HepG2 (cell line): ENCODE measurements at regions not wholly inside any gene's neighbourhood (a gene's known extent, or its start where the extent isn't known, plus 50 kb on each side); places are given as distances from the start of the nearest gene placed in this dataset.

Source experiments
- ATAC-seq: fragments of 200-7000 bp; cut with Tn5 transposase; 3 replicates; pipeline ENCODE4 v1.9.1; 2020; ENCODE audit warnings: mild to moderate bottlenecking, moderate library complexity
- BruUV-seq: library from RNA; stranded (reverse); fragments of 400-500 nt; replicated peaks from 2 replicates; lab custom pipeline; 2021; lab: Mats Ljungman, UMichigan
- CTCF ChIA-PET: fragments of 300-600 bp; formaldehyde crosslinking; extraction: SDS; loops from one replicate; lab custom pipeline; 2021; ENCODE audit warnings: low total read pairs, inconsistent platforms, low intra/inter-chr PET ratio; lab: Yijun Ruan, JAX
- POLR2A ChIA-PET: fragments of 350-600 bp; sonication (Branson Sonifier 250); formaldehyde crosslinking; loops from one replicate; lab custom pipeline; 2020; ENCODE audit warnings: antibody characterized with exemption, inconsistent platforms; lab: Yijun Ruan, JAX
- DNase-seq: peaks from one replicate; pipeline ENCODE4 v3.0.0-alpha.2; 2015; ENCODE audit warnings: low spot score
- FAIRE-seq: peaks from 3 replicates; lab custom pipeline; 2011; peaks lifted over from hg19 to GRCh38; lab: Jason Lieb, UNC
- H2AFZ ChIP-seq: one replicate; pipeline ENCODE4 v1.6.1; 2011; ENCODE audit warnings: low read length, inconsistent platforms
- H3K27ac ChIP-seq: fragments of 300-600 bp; 3 replicates; pipeline ENCODE4 v1.8.0; 2011; ENCODE audit warnings: mixed run types, mild to moderate bottlenecking, mixed read lengths, low read length, inconsistent platforms; ENCODE audit not compliant: insufficient read depth; ENCODE audit errors: extremely low read length
- H3K27me3 ChIP-seq, 2 experiments: fragments of 200-600 bp in 1 of 2; 2 replicates in 1 of 2; 3 replicates in 1 of 2; pipeline versions ENCODE4 v1.6.0 to v1.8.0; 2011; ENCODE audit warnings: low read length in 2 of 2, mild to moderate bottlenecking in 2 of 2, moderate library complexity in 2 of 2, inconsistent platforms in 1 of 2; ENCODE audit not compliant: insufficient read depth in 2 of 2, control insufficient read depth in 1 of 2
- H3K36me3 ChIP-seq, 2 experiments: fragments of 200-600 bp in 1 of 2; replicated peaks in 1 of 2; 2 replicates in 1 of 2; 3 replicates in 1 of 2; pipeline versions ENCODE4 v1.5.1 to v1.8.0; 2011; ENCODE audit warnings: low read length in 2 of 2, inconsistent platforms in 1 of 2; ENCODE audit not compliant: insufficient read depth in 2 of 2, control insufficient read depth in 1 of 2
- H3K4me1 ChIP-seq: 2 replicates; pipeline ENCODE4 v1.5.1; 2012; ENCODE audit warnings: low read length, inconsistent platforms; ENCODE audit not compliant: insufficient read depth
- H3K4me2 ChIP-seq: 2 replicates; pipeline ENCODE4 v1.6.0; 2011; ENCODE audit warnings: low read depth, low read length, inconsistent platforms
- H3K4me3 ChIP-seq, 3 experiments: fragments of 200-600 bp in 1 of 3; sonication (generic), shearing (Covaris generic) in 1 of 3; replicated peaks in 1 of 3; 2 replicates each; pipeline ENCODE4 v1.5.1; 2011 to 2016; ENCODE audit warnings: low read length in 3 of 3, inconsistent platforms in 2 of 3, low read depth in 2 of 3, mild to moderate bottlenecking in 2 of 3, control low read depth in 1 of 3, mixed read lengths in 1 of 3; ENCODE audit not compliant: insufficient read depth in 1 of 3
- H3K79me2 ChIP-seq: one replicate; pipeline ENCODE4 v1.6.1; 2011; ENCODE audit warnings: low read length, inconsistent platforms; ENCODE audit not compliant: insufficient read depth
- H3K9ac ChIP-seq: 2 replicates; pipeline ENCODE4 v1.6.0; 2011; ENCODE audit warnings: mild to moderate bottlenecking, low read depth, low read length, inconsistent platforms; ENCODE audit not compliant: insufficient read depth
- H3K9me3 ChIP-seq: 2 replicates; pipeline ENCODE4 v1.5.1; 2012; ENCODE audit warnings: mild to moderate bottlenecking, low read length
- H4K20me1 ChIP-seq: 2 replicates; pipeline ENCODE4 v1.6.0; 2011; ENCODE audit warnings: inconsistent platforms, mild to moderate bottlenecking, low read length, moderate library complexity; ENCODE audit not compliant: insufficient read depth
- KLF6 ChIP-seq: IDR thresholded peaks from 2 replicates; pipeline ENCODE4 v1.8.0; 2016; ENCODE audit warnings: missing biosample characterization, missing genetic modification reagents
- MBD4 ChIP-seq: IDR thresholded peaks from 2 replicates; pipeline ENCODE4 v1.6.1; 2012; ENCODE audit warnings: low read length, inconsistent platforms, borderline replicate concordance
- RBFOX2 ChIP-seq: fragments of 200-400 bp; formaldehyde crosslinking; IDR thresholded peaks from 2 replicates; pipeline ENCODE4 v1.6.1; 2017; ENCODE audit warnings: low read depth, mild to moderate bottlenecking, low read length
- RCOR2 ChIP-seq: IDR thresholded peaks from 2 replicates; pipeline ENCODE4 v1.6.1; 2016; ENCODE audit warnings: missing biosample characterization, missing genetic modification reagents
- ZNF572 ChIP-seq: sonication (generic); formaldehyde crosslinking; IDR thresholded peaks from 2 replicates; pipeline ENCODE4 v1.5.1; 2020; ENCODE audit warnings: mild to moderate bottlenecking, missing genetic modification reagents
- ZNF724P ChIP-seq: sonication (generic); formaldehyde crosslinking; IDR thresholded peaks from 2 replicates; pipeline ENCODE4 v1.8.0; 2022; ENCODE audit warnings: missing genetic modification reagents, borderline replicate concordance
- ZNF777 ChIP-seq: sonication (generic); formaldehyde crosslinking; IDR thresholded peaks from 2 replicates; pipeline ENCODE4 v1.4.0; 2020; ENCODE audit warnings: missing genetic modification reagents
- ZSCAN21 ChIP-seq: sonication (generic); formaldehyde crosslinking; IDR thresholded peaks from 2 replicates; pipeline ENCODE4 v1.8.0; 2022; ENCODE audit warnings: mild to moderate bottlenecking, missing genetic modification reagents, moderate library complexity, borderline replicate concordance
- WGBS: methylation state at CpG from one replicate; pipeline ENCODE4 v1.1.6; 2017; ENCODE audit warnings: low lambda C conversion rate; 5-methylcytosine and 5-hydroxymethylcytosine counted together
- in situ Hi-C: cut with HindIII; loops from 2 replicates; pipeline ENCODE4 v1.10.0; 2017; ENCODE audit warnings: low pct_unique_long_range_greater_than_20kb; ENCODE audit not compliant: extremely low pct_ligation_motif_present
- intact Hi-C: fragments of 100-400 bp; cut with micrococcal nuclease; formaldehyde crosslinking; loops from one replicate; pipeline ENCODE4 v1.10.0; 2022; ENCODE audit not compliant: unreplicated experiment
- TF ChIP-seq, protein P1 (sequence below): sonication (generic); formaldehyde crosslinking; IDR thresholded peaks from 2 replicates; pipeline ENCODE4 v1.4.0; 2020; ENCODE audit warnings: mild to moderate bottlenecking, missing genetic modification reagents, borderline replicate concordance
- TF ChIP-seq, protein P2 (sequence below): sonication (generic); formaldehyde crosslinking; IDR thresholded peaks from 2 replicates; pipeline ENCODE4 v1.5.1; 2020; ENCODE audit warnings: mild to moderate bottlenecking, moderate library complexity, missing genetic modification reagents
- TF ChIP-seq, protein P3 (sequence below): IDR thresholded peaks from 2 replicates; pipeline ENCODE4 v1.6.1; 2018; ENCODE audit warnings: missing genetic modification reagents

DNA sequence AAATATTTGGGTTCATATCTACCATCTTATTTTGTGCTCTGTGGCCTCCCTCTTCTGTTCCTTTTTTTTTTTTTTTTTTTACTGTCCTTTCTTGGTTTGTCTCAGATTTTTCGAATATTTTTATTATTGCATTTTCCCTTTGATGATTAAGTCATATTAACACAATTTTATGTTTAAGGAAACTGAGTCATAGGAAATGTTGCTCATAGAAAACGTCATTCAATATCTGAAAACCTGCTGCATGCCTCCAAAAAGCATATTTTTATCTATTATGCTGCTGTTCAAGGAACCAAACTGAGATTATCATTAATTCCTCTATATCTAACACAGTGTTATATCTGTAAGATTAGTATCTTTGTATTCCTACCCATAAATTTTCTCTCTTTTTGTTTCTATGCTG is 614.3 kb upstream of the SLC8A1 start (continued):
- TF ChIP-seq, protein P1, sequence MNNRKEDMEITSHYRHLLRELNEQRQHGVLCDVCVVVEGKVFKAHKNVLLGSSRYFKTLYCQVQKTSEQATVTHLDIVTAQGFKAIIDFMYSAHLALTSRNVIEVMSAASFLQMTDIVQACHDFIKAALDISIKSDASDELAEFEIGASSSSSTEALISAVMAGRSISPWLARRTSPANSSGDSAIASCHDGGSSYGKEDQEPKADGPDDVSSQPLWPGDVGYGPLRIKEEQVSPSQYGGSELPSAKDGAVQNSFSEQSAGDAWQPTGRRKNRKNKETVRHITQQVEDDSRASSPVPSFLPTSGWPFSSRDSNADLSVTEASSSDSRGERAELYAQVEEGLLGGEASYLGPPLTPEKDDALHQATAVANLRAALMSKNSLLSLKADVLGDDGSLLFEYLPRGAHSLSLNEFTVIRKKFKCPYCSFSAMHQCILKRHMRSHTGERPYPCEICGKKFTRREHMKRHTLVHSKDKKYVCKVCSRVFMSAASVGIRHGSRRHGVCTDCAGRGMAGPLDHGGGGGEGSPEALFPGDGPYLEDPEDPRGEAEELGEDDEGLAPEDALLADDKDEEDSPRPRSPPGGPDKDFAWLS (CRISPR knock-in tag): no peak
- TF ChIP-seq MBD4 (no peak), ZNF724P (no peak), KLF6 (no peak)

DNA sequence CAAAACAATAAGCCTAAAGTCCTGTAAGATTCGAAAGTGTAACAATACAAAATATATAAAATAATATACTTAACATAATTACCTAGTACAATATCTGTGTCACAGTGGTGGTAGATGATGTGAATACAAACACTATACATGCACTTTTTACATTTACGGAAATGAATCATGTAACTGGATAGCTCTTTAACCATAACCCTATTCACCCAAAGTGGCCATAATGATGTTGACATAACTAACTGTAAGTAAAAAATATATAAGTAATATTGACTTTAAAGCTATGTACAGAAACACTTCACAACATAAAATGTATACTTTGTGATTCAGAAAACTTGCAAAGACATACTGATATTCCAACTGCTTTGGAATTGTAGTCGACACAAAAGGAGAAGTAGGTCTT is 616.9 kb upstream of the SLC8A1 start:
- no peak overlapping the region for H2AFZ ChIP-seq
- H3K9ac ChIP-seq: no peak overlapping the region
- no peaks in the 10 kb centered on the region for H4K20me1 ChIP-seq
- ATAC-seq (no peak), FAIRE-seq (no peak), DNase-seq (no peak)
- WGBS: 22% methylated on average over 3 of the region's 3 CpGs
- H3K27me3 ChIP-seq: no peaks in the 10 kb centered on the region
- no peaks in the 10 kb centered on the region for H3K4me1 ChIP-seq
- H3K9me3 ChIP-seq: no peaks in the 10 kb centered on the region
- H3K4me3 ChIP-seq: no peak overlapping the region
- intact Hi-C loops: no loop called here
- no peaks in the 10 kb centered on the region for H3K79me2 ChIP-seq
- TF ChIP-seq ZNF777 (no peak), RBFOX2 (no peak), ZSCAN21 (CRISPR knock-in tag) (no peak), ZNF572 (no peak), RCOR2 (CRISPR knock-in tag) (no peak)
- TF ChIP-seq, protein P2, sequence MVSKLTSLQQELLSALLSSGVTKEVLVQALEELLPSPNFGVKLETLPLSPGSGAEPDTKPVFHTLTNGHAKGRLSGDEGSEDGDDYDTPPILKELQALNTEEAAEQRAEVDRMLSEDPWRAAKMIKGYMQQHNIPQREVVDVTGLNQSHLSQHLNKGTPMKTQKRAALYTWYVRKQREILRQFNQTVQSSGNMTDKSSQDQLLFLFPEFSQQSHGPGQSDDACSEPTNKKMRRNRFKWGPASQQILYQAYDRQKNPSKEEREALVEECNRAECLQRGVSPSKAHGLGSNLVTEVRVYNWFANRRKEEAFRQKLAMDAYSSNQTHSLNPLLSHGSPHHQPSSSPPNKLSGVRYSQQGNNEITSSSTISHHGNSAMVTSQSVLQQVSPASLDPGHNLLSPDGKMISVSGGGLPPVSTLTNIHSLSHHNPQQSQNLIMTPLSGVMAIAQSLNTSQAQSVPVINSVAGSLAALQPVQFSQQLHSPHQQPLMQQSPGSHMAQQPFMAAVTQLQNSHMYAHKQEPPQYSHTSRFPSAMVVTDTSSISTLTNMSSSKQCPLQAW (CRISPR knock-in tag): no peak
- TF ChIP-seq, protein P3, sequence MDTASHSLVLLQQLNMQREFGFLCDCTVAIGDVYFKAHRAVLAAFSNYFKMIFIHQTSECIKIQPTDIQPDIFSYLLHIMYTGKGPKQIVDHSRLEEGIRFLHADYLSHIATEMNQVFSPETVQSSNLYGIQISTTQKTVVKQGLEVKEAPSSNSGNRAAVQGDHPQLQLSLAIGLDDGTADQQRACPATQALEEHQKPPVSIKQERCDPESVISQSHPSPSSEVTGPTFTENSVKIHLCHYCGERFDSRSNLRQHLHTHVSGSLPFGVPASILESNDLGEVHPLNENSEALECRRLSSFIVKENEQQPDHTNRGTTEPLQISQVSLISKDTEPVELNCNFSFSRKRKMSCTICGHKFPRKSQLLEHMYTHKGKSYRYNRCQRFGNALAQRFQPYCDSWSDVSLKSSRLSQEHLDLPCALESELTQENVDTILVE (CRISPR knock-in tag): no peak
- TF ChIP-seq, all 625 proteins: peak for 0
- ChIA-PET POLR2A (no interaction called here), CTCF (no interaction called here)
- Histone ChIP-seq H3K4me2 (no peak overlapping the region), H3K36me3 (no peaks in the 10 kb centered on the region), H3K27ac (no peak overlapping the region)
- in situ Hi-C loops: no loop called here
- no TSS peak for BruUV-seq
